TTC549 (cell line): ENCODE measurements at regions not wholly inside any gene's neighbourhood (a gene's known extent, or its start where the extent isn't known, plus 50 kb on each side); places are given as distances from the start of the nearest gene placed in this dataset.
"Not testable (repeated sequence)": the region's sequence is repeated elsewhere in the genome, so short reads cannot be mapped to it uniquely, and the experiment has no call there.

ENCODE experiments used
- FAIRE-seq: peaks from 2 replicates; lab custom pipeline; 2012; peaks lifted over from hg19 to GRCh38; lab: Jason Lieb, UNC

DNA sequence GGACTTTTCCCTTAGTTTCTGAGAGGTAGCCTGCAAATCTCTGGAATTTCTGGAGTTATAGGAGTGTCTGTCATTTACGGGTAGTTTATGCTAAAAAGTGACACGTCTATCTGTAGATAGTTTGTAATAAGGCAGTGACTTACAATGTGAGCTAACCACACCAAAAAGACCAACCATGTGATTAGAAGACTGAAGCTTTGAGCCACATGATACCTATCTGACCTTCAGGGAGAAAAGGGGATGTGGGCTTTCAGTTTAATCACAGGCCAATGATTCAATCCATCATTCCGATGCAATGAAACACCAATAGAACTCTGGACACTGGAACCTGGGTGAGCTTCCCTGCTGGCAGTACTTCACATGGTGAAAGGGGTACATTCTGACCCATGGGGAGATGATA lies 254.6 kb upstream of the GK2 start:
- no peak for FAIRE-seq

DNA sequence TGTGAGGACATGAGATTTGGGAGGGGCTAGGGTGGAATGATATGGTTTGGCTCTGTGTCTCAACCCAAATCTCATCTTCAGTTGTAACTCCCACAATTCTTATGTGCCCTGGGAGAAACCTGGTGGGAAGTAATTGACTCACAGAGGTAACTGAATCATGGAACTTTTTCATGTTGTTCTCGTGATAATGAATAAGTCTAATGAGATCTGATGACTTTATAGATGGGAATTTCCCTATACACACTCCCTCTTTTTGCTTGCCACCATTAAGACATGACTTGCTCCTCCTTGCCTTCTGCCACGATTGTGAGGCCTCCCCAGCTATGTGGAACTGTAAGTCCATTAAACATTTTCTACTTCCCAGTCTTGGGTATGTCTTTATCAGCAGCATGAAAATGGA lies 253.2 kb upstream of the GK2 start:
- FAIRE-seq, result no peak

DNA sequence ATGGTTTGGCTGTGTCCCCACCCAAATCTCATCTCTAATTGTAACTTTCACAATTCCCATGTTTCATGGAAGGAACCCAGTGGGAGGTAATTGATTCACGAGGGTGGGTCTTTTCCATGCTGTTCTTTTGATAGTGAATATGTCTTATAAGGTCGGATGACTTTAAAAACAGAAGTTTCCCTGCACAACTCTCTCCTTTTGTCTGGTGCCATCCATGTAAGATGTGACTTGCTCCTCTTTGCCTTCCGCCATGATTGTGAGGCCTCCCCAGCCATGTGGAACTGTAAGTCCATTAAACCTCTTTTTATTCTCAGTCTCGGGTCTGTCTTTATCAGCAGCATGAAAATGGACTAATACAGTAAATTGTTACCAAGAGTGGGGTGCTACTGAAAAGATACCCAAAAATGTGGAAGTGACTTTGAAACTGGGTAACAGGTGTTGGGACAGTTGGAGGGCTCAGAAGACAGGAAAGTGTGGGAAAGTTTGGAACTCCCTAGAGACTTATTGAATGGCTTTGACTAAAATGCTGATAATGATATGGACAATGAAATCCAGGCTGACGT lies 251.4 kb upstream of the GK2 start:
- not testable (repeated sequence) for FAIRE-seq

DNA sequence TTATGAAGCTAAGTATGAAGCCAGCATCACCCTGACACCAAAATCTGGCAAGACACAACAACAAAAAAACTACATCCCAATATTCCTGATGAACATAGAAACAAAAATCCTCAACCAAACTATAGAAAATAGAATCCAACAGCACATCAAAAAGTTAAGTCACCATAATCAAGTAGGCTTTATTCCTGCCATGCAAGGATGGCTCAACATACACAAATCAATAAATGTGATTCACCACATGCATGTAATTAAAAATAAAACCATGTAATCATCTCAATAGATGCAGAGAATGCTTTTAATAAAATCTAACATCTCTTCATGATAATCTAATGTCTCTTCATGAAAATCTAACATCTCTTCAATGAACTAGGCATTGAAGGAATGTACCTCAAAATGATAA lies 249.4 kb upstream of the GK2 start:
- FAIRE-seq, result no peak

DNA sequence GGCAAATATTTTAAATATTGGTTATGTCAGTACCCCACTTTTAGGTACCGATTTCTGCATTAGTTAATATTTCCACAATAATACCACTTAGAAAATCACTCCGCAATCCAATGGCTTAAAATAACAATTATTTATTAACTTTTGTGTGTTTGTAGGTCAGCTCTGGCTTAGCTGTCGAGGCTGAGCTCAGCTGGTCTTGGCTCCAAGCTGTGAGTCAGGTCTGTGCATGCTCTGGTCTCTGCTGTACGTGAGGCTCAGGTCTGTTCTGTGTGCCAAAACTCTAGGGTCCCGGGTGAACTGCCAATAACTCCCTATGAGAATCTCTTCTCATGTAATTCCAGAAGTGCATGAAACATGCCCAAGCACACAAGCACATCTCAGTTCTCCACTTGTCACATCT lies 245.8 kb upstream of the GK2 start:
- no peak for FAIRE-seq

DNA sequence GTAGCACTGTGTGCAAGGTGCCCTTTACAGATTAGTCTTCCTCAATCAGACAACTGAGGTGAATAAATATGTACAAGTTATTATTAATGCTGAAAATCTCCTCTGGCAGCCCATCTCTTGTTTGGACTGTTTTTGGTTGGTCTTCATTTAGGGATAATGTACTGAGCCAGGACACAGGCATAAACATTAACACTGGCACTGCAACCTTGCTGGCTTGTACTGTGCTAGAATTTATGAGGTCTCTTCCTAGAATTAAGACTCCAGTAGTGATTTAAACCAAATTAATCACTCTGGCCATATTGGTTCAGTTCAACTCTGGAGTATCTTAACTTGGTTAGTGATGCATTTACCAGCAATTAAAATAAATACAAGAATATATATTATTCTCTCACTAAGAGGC lies 244.7 kb upstream of the GK2 start:
- FAIRE-seq, result no peak

DNA sequence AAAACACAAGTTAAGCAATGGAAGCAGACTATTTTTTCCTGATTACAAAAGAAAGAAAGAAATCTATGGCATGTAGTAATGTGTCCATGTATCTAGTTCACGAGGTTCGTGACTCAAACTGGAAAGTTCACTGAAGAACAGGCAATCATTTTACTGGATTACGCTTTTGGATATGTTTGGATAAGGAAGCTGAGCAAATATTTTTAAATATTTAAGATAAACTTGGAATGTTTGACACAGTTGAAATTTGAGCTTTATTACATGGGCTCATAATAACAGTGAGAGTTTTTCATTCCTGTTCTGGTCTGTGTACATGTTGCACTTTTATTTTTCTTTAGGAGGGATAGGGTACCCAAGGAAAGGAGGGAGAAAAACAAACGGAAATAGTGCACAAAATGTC lies 244.2 kb upstream of the GK2 start:
- FAIRE-seq, result no peak

DNA sequence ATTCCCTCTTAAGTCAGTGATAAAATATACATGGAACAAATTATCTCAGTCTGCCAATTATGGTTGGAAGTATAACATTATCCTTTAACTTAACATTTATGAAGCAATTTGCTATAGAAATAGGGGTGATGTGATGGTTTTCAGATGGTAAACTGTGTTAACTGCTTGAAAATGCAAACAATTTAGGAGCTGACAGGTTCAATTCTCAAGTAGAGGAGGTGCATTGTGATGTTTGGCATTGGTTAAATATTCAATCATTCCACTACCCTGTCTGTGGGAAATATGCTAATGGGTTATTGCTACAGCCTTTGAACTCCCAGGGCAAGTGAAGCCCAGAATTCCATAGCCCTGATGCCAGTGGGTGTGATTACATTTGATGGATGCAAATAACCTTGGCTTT lies 243.4 kb upstream of the GK2 start:
- no peak for FAIRE-seq

DNA sequence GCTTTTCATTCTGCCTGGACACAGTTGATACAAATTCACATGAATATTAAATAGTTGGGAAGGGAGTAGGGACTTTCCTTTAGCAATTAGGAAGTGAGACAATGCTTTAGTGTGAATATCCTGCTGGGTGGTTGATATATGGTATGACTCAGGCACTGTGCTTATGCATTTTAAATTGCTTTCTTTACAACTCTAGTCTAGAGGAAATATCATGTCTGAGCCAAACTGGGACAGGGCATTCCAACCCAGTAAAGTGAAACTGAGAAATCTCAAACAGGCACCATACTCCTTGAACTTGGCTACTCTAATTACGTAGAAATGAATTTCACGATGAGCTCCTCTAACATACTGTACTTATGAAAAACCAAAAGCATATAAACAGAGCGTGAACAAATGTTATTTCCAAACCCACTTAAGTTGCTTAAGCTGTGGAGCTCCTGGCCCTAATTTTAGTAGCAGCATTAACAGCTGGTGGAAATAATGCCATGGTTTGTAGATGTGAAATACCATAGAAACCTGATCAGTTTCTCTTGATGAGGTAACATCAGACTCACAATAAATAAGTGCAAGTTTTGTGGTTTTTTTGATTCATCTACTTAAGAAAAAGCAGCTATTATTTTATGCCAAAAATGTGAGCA lies 242.9 kb upstream of the GK2 start:
- FAIRE-seq, result no peak

DNA sequence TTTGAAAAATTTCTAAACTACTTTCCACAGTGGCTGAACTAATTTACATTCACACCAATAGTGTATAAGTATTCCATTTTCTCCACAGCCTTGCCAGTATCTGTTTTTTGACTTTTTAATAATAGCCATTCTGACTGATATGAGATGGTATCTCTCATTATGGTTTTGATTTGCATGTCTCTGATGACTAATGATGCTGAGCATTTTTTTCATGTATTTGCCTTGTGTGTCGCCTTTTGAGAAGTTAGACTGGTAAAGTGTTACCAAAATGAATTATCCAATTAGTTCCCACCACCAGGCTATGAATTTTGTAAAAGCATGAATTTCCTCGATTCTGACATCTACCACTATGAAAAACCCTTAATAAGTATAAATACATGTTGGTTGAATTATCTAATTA lies 242.2 kb upstream of the GK2 start:
- FAIRE-seq, result no peak

DNA sequence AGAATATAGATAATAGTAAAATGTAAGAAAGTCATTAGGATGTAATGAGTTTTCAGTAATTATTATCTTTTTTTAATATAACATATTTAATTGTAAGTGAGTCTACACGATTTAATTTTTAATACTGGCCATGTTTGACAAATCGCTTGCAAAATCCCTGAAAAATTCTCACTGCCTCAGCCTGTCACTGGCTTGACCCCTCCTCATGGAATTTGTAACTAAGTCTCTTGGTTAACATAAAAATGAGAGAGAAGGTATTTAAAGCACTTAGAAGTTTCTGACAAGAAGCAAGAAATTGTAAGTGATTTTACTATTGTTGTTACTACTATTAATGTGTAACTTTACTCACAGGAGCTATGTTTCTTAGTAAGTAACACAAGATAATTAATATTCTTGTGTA lies 237.9 kb upstream of the GK2 start:
- no peak for FAIRE-seq

DNA sequence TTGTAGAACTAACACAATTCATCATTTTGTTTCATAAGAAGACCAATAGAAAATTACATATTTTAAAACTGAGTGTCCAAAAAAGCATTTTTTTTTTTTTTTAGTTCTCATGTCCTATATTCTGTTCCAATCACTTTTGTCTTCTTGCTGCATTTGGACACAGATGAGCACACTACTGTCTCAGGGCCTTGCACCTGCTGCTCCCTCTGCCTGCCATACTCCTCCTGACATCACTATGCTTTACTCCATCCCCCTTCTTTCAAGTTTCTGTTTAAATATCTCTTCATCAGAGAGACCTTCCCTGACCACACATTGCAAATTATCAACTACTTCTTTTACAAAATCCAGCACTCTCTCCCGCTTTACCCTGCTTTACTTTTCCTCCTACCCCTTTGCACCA lies 230.7 kb upstream of the GK2 start:
- no peak for FAIRE-seq

DNA sequence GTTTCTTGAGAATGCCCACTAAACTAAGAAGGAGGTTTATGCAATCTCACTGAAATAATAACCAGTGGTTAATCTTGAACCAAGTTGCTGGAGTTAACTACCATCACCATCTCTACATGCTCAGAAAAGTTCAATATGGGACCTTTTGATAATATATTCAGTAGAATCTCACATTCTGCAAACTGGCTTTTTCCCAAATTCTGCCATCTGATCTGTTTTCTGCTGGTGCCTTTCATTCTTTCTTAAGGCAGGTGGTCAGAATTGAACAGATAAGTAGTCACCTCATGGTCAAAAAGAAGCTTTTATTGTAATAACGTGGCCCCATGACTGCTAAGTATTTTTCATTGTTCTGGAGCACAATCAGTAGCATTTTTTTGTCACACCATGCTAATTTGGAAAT lies 229.0 kb upstream of the GK2 start:
- FAIRE-seq, result no peak

DNA sequence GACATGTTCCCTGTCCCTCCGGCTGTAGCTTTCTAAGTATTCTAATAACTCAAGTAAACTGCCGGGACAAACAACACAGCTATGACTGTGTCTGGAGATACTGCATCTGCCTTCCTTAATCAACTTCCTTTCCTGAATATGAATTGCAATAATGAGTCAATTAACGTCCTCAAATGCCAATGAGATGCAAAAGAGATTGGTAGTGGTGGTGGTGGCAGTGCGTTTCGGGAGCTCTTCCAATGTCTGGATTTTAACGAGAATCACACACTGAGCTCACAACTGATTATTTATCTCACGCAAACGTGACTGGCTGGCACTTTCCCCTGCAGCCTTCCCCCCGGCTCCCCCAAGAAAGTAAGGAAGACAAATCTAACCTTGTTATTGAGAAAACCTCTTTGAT lies 226.1 kb upstream of the GK2 start:
- FAIRE-seq, result no peak

DNA sequence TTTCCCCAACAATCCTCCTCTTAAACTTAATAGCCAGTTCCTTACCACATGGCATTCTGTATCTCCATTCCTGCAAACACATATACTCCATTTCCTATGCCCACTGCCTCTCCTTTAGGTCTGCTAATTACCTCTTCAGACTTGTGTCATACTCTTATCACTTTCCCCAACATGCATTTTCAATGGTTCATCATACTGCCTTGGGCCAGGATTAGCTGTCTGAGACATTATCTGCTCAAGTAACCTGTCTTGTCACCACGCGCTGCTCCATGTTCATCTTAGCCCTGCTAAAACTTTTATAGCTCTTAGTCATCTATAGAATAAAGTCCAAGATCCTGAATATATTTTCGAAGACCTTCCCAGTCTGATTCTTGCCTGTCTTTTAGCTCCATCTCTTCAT lies 224.1 kb upstream of the GK2 start:
- no peak for FAIRE-seq

DNA sequence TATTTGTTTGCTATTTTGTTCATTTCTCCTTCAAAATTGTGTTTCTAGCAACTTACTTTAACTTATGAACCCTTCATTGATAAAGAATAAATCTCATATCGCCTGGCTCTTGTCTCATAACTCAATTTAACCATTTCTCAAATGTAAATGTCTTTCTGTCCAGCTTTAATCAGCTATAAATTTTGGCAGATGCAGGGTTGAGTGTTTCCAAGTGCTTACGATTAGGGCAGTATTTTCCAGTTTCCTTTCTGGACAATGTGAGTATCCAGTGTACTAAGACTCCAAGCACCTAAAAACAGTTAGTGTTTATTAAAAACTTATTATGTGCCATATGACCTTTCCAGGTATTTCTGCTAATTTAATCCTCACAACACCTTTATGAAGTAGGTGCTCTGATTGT lies 218.6 kb upstream of the GK2 start:
- no peak for FAIRE-seq

DNA sequence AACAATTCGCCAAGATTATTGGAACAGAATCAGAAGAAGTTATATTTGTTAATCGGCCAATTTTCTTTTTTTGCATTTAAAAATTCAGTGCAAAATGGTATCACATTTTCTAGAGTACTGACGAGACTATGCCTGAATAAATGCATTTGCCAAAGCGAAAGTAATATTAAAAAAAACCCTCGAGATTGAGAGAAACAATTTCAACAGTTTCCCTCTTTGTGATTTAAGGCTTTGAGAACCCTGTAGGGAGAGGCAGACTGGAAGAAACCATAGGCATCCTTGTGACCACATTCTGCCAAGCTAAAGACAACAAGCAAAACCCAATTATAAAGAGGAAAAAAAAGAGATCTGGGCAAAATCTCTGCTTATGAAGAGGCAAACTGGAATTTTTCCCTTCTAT lies 218.1 kb upstream of the GK2 start:
- no peak for FAIRE-seq

DNA sequence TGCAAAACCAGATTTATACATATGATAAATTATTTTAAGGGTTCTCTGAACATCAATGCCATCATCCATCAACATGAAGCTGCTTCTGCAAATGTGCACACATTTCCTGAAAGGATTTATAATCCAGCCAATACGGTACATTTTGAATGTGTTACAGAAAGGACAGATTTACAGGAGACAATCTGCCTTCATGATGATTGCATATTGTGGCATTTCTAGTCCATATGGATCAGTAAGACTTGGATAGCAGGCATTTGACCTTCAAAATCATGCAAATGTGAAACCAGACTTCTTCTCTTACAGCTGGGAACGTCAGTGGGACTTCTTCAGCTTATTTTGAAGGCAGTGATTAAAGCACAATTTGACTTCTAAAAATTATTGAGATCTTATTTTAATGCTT lies 217.3 kb upstream of the GK2 start:
- FAIRE-seq, result no peak

DNA sequence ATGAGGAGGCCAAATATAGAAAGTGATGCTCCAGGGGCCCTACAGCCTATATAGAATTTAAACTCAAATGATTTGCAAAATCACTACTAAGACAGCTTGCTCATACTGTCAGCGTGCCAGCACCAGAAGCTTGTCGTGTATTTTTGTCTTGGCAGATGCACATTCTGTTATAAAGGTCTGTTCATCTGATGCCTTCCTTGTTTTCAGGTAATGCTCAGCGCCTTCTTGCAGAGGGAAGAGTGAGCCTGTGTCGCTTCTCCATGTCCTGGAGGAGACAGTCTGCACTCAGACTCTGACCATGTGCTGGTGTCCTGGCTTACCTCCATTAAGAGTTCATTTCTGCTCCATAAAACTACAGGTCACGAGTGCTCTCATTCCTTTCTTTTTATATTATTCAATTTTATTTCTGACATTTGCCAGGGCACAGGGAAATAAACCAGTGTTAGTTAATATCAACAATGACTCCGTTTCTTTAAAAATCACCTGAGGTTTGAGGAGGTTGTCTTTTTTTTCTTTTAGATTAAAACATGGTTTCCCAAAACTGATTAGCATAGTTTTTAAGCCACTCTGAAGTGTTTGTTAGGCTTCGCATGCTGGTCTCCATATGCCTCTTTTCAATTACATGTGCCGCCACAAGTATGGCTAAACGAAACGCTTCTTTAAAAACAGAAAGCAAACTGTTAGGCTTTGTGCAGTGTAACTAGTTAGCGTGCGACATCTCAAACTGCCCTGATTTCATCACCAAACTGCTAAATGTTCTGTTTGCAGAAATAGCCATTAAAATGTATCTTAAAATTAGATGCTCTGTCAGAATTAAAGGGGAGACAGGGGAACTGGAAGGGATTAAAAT lies 215.2 kb upstream of the GK2 start:
- FAIRE-seq, result no peak

DNA sequence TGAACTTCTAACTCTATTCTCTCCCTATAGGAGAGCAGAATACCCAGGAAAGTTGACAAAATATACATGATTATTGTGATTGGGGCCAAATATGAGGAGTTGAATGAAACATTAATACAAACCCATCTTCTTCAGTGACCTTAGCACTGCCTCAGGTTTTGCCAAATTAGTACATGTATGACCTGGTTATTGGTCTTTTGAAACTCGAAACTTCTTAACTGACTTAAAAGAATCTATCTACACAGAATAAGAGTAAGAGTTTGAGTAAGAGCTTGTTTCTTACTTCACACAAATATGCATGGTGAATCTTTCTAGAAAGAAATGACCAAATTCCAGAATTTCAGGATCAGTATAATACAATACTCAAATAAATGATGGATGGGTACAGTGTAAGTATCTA lies 213.0 kb upstream of the GK2 start:
- FAIRE-seq, result no peak

DNA sequence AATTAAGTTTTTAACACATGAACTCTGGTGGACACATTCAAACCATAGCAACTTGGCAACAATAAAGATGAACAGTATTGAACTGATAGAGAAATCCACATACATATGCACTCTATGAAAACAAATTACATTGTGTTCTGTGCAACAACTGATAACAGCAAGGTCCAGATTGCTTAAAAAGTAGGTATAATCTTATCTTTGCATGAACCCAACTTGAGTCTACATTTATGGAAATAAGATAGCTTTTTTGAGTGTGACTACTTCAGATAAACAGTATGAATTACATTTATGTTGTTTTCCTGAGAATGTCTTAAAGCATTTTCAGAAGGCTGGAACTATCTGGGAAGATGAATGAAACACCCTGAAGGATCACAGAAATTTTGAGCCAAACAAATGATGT lies 212.6 kb upstream of the GK2 start:
- FAIRE-seq, result no peak

DNA sequence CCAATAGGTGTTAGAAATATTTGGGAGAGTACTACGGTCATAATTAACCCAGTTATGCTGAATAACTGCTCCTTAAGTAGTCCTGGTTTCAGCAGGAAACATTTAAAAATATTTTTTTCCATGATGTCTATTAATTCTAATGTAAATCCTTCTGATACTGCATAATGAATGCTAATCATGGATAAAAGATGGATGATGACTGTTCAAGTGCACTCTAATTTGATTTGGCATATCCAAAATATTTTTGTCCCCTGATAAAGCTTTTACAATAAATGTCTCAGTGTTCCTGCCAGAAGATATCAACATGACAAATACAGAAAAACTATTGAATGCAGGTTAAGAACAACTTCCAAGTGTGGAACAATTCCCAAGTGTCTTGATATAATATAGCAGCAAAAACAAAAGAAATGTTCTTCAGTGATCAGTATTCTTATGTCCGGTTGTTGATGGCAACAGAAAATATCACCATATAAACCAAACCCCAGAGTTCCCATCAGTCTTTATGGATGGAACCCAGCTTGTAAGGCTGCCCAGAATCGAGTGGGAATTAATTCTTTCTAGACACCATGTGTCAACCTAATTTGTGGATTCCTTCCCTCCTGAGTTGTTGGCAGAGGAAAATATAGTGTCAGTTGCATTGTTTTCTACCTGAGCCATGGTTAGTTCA lies 205.4 kb upstream of the GK2 start:
- FAIRE-seq, result no peak

DNA sequence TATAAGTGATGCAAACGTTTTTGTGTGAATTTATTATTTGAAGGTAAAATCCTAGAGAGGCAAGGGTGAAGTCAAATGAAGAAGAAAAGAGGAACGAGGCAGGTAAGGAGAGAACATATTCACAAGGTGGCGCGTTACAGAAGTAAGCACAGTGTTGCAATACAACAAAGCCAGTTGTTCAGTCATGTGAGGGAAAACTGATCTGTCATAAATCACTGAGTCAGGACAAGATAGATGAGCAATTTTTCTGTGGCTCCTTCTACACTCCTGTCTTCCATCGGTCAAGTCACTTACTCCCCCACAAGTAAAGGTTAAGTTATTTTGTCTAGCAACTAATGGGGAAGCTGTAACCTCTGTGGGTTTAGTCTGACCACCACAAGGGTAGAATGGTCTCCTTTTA lies 203.0 kb upstream of the GK2 start:
- FAIRE-seq, result no peak
